ENCODE measurements at regions not wholly inside any gene's neighbourhood (a gene's known extent, or its start where the extent isn't known, plus 50 kb on each side); places are given as distances from the start of the nearest gene placed in this dataset.

DNA sequence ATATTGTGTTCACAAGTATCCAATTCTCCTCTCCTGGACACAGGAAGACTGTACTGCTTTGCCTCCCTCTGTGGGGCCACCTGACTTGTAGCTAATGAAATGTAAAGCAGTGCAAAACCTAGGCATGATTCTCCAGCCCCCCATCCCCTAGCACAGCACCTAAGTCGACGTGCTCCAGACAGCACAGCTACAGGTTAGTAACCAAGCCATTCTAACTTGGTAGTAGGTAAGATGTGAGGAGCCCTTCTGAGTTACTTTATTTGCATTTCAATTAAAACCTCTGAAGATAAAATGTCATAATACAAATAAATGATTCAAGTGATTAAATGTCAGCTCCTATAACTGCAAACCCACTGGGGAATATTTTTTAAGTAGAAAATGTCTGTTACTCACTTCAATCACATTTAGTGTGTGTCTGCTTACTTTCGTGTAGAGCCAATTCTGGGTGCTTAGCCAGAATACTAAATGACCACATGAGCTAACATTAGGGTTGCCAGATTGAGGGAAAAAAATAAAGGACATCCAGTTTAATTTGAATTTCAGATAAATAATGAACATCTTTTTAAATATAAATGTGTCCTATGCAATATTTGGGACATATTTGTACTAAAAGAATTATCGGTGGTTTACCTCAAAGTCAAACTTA is 64.8 kb upstream of the HIF1A start:
- H3K4me3 ChIP-seq (ENCODE audit: low read depth, low read length, poor library complexity, severe bottlenecking): no peak overlapping the region
- no peaks in the 10 kb centered on the region for H3K36me3 ChIP-seq (ENCODE audit: insufficient read depth, low read length)
- H3K79me2 ChIP-seq (ENCODE audit: insufficient read depth, low read length): no peaks in the 10 kb centered on the region
- H3K27me3 ChIP-seq (ENCODE audit: insufficient read depth, low read length): no peaks in the 10 kb centered on the region
- no peak overlapping the region for H2AFZ ChIP-seq (ENCODE audit: low read length)
- H3K4me2 ChIP-seq (ENCODE audit: low read length): no peak overlapping the region
- no peaks in the 10 kb centered on the region for H3K9me3 ChIP-seq (ENCODE audit: low read length)
- H4K20me1 ChIP-seq (ENCODE audit: insufficient read depth, low read length): no peaks in the 10 kb centered on the region
- no peak overlapping the region for H3K27ac ChIP-seq (ENCODE audit: low read depth, low read length, poor library complexity, severe bottlenecking)
- TF ChIP-seq, protein P1, sequence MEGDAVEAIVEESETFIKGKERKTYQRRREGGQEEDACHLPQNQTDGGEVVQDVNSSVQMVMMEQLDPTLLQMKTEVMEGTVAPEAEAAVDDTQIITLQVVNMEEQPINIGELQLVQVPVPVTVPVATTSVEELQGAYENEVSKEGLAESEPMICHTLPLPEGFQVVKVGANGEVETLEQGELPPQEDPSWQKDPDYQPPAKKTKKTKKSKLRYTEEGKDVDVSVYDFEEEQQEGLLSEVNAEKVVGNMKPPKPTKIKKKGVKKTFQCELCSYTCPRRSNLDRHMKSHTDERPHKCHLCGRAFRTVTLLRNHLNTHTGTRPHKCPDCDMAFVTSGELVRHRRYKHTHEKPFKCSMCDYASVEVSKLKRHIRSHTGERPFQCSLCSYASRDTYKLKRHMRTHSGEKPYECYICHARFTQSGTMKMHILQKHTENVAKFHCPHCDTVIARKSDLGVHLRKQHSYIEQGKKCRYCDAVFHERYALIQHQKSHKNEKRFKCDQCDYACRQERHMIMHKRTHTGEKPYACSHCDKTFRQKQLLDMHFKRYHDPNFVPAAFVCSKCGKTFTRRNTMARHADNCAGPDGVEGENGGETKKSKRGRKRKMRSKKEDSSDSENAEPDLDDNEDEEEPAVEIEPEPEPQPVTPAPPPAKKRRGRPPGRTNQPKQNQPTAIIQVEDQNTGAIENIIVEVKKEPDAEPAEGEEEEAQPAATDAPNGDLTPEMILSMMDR (IDR thresholded peaks at IDR 0.05; ENCODE audit: low read length): no peak
- TF ChIP-seq EZH2 (IDR thresholded peaks at IDR 0.05; ENCODE audit: borderline replicate concordance, low read length): no peak
- H3K4me1 ChIP-seq (ENCODE audit: insufficient read depth, low read length, severe bottlenecking): no peaks in the 10 kb centered on the region
- H3F3A ChIP-seq (ENCODE audit: insufficient read depth, low read length): no peaks in the 10 kb centered on the region
- no peaks in the 10 kb centered on the region for H3K9me2 ChIP-seq (ENCODE audit: low read depth, low read length)
- no peak overlapping the region for H3K9ac ChIP-seq (ENCODE audit: low read length)

DNA sequence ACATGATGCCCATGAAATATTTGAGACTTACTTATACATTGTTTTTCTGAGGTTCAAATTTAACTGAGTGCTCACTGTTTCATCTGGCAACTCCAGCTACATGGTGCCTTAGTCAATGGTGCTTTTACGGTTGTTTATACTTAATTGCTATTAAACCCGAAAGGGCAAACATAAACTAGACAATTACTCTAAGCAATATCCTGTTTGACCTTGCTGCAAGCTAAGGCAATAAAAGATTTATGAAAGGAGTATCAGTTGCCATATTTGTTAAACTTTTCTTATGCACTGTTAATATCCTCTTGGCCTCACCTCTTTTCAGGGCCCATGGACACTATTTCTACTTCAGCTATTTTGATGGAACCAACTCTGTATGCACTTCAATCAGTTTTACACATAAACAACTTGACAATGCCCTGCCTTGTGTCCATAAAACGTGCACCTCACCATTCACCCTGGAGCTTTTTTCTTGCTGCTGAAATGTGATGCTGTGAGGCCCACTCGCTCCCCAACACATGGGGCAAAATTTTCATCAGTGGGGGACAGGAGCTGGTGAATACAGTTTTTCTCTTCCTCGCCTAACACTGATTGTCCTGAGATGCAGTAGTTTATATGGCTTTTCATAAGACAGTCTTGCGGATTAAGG is 64.1 kb upstream of the HIF1A start:
- Histone ChIP-seq H3K9me3 (ENCODE audit: low read length) (no peaks in the 10 kb centered on the region), H3K4me1 (ENCODE audit: insufficient read depth, low read length, severe bottlenecking) (no peaks in the 10 kb centered on the region)

DNA sequence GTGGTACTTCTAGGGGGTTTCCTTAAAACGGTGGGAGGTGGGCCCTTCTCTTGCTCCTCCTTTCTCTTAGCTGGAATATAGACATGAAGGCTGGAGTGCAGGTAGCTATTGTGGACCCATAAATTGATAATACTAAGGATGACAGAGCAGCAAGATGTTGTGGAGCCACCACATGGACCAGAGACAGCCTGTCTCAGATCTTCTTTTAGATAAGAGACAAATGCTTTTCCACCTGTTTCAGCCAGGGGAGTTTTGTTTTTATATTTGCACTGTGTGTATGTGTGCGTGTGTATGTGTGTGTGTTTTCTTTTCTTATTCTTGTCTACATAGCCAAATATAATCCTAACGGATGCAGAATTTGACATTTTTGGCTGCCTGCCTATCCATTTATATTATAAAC is 62.9 kb upstream of the HIF1A start:
- H3K4me2 ChIP-seq (ENCODE audit: low read length): no peak overlapping the region
- H3K27me3 ChIP-seq (ENCODE audit: insufficient read depth, low read length): no peaks in the 10 kb centered on the region
- no peak overlapping the region for H3K4me3 ChIP-seq (ENCODE audit: low read depth, low read length, poor library complexity, severe bottlenecking)
- H3K36me3 ChIP-seq (ENCODE audit: insufficient read depth, low read length): no peaks in the 10 kb centered on the region
- H3K9me2 ChIP-seq (ENCODE audit: low read depth, low read length): no peaks in the 10 kb centered on the region
- H3K9ac ChIP-seq (ENCODE audit: low read length): no peak overlapping the region
- no peaks in the 10 kb centered on the region for H3F3A ChIP-seq (ENCODE audit: insufficient read depth, low read length)
- no peaks in the 10 kb centered on the region for H3K4me1 ChIP-seq (ENCODE audit: insufficient read depth, low read length, severe bottlenecking)
- no peaks in the 10 kb centered on the region for H4K20me1 ChIP-seq (ENCODE audit: insufficient read depth, low read length)
- no peaks in the 10 kb centered on the region for H3K79me2 ChIP-seq (ENCODE audit: insufficient read depth, low read length)
- no peak overlapping the region for H3K27ac ChIP-seq (ENCODE audit: low read depth, low read length, poor library complexity, severe bottlenecking)
- H3K9me3 ChIP-seq (ENCODE audit: low read length): no peaks in the 10 kb centered on the region
- no peak for TF ChIP-seq EZH2 (IDR thresholded peaks at IDR 0.05; ENCODE audit: borderline replicate concordance, low read length)
- TF ChIP-seq, protein P1 (IDR thresholded peaks at IDR 0.05; ENCODE audit: low read length): no peak
- no peak overlapping the region for H2AFZ ChIP-seq (ENCODE audit: low read length)

More for the DNA sequence above, 64.1 kb upstream of the HIF1A start:
- Histone ChIP-seq H3K79me2 (ENCODE audit: insufficient read depth, low read length) (no peaks in the 10 kb centered on the region), H3K4me2 (ENCODE audit: low read length) (no peak overlapping the region), H3F3A (ENCODE audit: insufficient read depth, low read length) (no peaks in the 10 kb centered on the region), H4K20me1 (ENCODE audit: insufficient read depth, low read length) (no peaks in the 10 kb centered on the region), H3K4me3 (ENCODE audit: low read depth, low read length, poor library complexity, severe bottlenecking) (no peak overlapping the region), H2AFZ (ENCODE audit: low read length) (no peak overlapping the region), H3K9ac (ENCODE audit: low read length) (no peak overlapping the region), H3K27ac (ENCODE audit: low read depth, low read length, poor library complexity, severe bottlenecking) (no peak overlapping the region), H3K36me3 (ENCODE audit: insufficient read depth, low read length) (no peaks in the 10 kb centered on the region), H3K27me3 (ENCODE audit: insufficient read depth, low read length) (no peaks in the 10 kb centered on the region), H3K9me2 (ENCODE audit: low read depth, low read length) (no peaks in the 10 kb centered on the region)
- no peak for TF ChIP-seq EZH2 (IDR thresholded peaks at IDR 0.05; ENCODE audit: borderline replicate concordance, low read length)
- TF ChIP-seq, protein P1 (IDR thresholded peaks at IDR 0.05; ENCODE audit: low read length): no peak

Data from OCI-LY1 (cell line).